GM12892 (cell line): ENCODE measurements at regions not wholly inside any gene's neighbourhood (a gene's known extent, or its start where the extent isn't known, plus 50 kb on each side); places are given as distances from the start of the nearest gene placed in this dataset.

Experiments
- POLR2A ChIP-seq: IDR thresholded peaks from 2 replicates; pipeline ENCODE4 v1.6.1; 2011; ENCODE audit warnings: low read depth, low read length, control low read depth
- POLR2AphosphoS5 ChIP-seq: IDR thresholded peaks from 2 replicates; pipeline ENCODE4 v1.6.1; 2011; ENCODE audit warnings: low read depth, low read length, control low read depth
- TAF1 ChIP-seq: IDR thresholded peaks from 2 replicates; pipeline ENCODE4 v1.6.1; 2011; ENCODE audit warnings: low read depth, mild to moderate bottlenecking, control low read depth, low read length, borderline replicate concordance

DNA sequence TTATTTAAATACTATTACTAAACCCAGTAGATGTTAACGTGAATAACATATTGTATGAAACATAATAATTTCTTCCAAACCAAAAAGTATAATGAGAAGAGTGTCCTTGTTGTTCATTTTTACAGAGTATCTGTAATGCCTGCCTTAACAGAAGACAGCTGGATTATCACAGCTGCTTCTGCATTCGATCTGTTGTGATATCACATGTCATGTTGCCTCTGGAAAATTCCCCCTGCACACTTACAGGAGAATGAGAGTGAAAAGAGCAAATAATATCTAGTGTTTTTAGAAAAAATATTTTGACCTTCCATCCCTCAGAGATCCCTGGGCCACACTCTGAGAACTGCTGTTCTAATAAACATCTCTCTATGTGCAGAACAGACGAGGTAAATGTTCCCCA lies 240.1 kb upstream of the NOCT start:
- no peak for TF ChIP-seq POLR2AphosphoS5
- TF ChIP-seq POLR2A: no peak
- no peak for TF ChIP-seq TAF1
